ENCODE measurements at regions not wholly inside any gene's neighbourhood (a gene's known extent, or its start where the extent isn't known, plus 50 kb on each side); places are given as distances from the start of the nearest gene placed in this dataset.
"Not testable (repeated sequence)": the region's sequence is repeated elsewhere in the genome, so short reads cannot be mapped to it uniquely, and the experiment has no call there.

DNA sequence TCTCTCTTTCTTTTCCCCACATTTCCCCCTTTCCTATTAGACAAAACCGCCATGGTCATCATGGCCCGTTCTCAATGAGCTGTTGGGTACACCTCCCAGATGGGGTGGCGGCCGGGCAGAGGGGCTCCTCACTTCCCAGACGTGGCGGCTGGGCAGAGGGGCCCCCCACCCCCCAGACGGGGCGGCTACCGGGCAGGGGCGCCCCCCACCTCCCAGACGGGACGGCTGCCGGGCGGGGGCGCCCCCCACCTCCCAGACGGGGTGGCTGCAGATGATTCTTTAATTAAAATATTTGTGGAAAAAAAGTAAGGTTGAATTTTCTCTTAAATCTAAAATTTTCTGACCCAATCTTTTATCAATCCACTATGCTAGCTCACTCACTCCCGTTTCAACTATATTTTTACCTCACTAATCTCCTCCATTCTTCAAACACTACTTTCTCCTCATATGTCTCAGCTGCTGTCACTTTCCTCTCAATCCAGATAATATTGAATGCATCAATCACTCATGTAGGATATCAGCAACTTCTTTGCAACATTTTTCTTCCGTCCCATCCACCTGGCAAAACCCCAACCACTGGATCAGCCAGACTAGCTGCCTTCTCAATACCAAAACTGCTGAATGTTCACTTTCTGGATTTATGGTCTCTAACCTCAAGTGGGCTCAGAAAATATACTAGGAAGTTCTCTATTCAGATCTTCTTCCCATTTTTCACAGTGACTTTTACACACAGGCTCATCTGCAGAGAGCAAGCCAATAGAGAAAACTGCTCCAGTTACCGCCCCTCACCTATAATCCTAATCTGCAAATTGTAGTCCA lies 81.1 kb upstream of the TRIM24 start:
- DNase-seq: no peak

DNA sequence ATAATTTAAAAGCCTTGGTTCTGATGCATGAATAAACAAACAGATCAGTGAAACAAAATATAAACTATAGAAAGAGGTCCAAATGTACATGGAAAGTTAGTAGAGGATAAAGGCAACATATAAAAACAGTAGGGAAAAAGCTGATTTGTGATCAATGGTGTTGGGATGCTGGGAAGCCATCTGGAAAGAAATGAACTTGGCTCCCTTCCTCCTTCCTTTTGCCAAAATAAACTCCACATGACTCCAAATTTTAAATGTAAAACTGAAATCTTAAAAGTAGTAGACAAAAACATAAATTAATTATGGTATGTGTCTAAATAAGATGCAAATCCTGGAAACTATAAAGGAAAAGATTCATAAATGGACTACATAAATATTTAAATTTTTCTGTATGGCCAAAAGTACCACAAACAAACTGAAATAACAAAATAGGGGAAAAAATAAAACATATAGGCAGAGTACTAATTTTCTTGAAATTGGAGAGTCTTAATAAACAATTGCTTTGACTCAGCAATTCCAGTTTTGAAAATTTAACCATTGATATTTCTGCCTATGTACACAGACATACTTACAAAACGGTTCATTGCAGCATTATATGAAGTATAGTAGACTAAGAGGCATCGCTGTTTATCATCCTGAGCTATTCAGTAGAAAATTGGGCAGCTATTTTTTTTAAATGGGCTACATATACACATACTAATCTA lies 77.0 kb upstream of the TRIM24 start:
- no peak for DNase-seq

DNA sequence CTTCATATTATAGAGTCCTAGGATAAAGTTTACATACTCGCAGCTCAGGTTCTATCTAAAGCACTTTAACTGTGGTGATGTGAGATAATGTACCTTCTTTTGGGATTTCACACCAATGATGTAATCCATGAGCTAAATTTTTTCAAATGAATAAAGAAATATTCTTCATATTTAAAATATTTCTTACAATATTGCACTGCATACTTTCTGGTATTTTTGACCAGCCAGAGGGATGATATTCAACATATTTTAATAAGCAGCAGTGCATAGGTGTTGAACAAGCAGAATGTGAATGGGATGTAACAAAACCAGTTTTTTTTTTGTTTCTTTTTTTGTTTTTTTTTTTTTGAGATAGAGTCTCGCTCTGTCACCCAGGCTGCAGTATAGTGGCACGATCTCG lies 73.2 kb upstream of the TRIM24 start:
- no peak for DNase-seq

DNA sequence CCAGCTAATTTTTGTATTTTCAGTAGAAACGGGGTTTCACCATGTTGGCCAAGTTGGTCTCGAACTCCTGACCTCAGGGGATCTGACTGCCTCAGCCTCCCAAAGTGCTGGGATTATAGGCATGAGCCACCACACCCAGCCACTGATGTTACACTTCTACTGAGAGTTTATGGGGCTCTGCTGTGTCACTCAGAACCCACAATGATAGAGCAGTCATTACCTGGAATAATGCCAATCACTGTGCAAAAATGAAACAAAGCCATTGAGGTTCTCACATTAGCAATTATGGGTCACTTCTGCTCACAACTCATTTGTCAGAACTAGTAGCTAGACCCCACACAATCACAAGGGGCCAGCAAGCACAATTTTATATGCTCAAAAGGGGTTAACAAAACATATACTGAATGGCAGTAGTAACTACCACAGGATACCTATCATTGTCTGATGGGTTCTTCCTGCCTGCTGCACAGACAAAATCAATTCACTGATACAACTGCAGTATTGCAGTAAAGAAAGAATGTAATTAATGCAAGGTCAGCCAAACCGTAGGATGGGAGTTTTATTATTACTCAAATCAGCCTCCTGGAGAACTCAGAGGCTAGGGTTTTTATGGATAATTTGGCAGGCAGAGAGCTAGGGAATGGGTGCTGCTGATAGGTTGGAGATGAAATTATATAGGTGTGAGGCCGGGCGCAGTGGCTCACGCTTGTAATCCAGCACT lies 72.1 kb upstream of the TRIM24 start:
- DNase-seq: no peak

DNA sequence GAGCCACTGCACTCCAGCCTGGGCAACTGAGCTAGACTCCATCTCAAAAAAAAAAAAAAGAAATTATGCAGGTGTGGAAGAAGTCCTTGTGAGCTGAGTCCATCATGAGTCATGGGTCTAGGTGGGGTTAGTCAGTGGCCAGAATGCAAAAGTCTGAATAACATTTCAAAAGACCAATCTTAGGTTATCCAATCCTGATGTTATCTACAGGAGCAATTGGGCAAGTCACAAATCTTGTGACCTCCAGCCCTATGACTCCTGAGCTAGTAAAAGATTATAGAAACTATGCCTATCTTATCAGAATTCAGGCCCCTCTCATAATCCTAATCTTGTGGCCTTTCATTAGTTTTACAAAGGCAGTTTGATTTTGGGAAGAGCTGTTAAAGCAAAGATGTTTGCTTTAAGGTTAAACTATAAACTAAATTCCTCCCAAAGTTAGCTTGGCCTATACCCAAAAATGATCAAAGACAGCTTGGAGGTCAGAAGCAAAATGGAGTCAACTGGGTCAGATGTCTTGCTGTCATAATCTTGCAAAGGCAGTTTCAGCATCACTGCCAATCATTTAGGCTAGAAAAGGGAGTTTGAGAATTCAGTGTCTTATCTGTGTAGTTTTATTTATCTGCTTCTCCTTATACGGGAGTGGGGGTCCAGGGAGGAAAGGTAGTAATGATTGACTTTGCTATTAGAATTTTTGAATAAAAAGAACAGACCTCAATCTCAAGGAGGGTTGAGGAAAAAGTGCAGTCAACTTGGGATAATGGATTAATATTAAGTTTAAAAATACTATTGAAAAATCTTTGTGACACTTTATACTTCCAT lies 71.2 kb upstream of the TRIM24 start:
- no peak for DNase-seq

DNA sequence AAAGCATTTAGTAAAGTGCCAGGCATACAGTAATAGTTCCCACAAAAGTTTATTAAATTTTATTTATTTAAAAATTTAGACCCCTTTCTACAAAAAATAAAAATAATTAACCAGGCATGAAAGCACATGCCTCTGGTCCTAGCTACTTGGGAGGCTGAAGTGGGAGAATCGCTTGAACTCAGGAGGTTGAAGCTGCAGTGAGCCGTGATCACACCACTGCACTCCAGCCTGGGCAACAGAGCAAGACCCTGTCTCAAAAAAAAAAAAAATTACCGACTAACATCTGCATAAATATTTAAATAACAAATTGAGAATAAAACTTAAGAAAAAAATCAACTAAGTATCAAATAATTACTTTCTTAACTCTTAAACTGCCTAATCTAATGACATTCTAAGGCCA lies 64.3 kb upstream of the TRIM24 start:
- DNase-seq: no peak

DNA sequence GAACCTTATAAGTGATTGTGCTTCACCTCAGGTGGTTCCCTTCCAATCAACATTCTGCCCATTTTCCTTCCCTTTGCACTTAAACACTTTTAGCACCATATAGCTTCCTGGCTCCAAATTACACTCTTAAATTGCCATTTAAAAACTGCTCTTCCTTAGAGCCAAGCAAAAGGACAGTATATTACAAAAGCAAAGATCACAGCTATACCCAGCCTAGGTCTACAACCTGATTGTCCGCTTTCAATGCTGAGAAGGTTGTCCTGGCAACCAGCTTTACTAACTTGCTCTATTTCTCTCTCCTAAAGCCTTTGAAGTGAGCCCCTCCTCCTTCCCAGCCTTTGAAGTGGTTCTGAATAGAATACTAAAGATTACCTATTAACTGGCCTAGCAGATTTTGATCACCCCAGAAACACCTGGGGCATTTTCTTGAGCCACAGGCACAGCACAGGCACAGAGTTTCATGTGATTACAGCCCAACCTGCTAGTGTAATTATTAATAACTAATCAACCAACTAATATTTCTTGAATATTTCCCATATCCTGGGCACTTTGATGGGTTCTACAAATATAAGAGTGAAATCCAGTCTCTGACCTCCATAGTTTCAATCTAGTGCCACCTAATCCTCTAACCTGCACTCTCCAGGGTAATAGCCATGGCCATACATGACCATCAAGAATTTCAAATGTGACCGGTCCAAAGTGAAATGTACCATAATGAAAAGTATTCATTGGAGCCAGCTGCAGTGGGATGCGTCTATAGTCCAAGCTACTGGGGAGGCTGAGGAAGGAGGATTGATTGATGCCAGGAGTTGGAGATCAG lies 63.6 kb upstream of the TRIM24 start:
- no peak for DNase-seq

DNA sequence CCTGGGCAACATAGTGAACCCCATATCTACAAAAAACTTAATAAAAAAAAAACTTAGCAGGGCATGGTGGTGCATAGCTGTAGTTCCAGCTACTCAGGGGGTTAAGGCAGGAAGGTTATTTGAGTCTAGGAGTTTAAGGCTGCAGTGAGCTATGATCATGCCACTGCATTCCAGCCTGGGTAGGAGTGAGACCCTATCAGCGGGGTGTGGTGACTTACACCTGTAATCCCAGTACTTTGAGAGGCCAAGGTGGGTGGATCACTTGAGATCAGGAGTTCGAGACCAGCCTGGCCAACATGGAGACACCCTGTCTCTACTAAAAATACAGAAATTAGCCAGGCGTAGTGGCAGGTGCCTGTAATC lies 63.0 kb upstream of the TRIM24 start:
- not testable (repeated sequence) for DNase-seq

DNA sequence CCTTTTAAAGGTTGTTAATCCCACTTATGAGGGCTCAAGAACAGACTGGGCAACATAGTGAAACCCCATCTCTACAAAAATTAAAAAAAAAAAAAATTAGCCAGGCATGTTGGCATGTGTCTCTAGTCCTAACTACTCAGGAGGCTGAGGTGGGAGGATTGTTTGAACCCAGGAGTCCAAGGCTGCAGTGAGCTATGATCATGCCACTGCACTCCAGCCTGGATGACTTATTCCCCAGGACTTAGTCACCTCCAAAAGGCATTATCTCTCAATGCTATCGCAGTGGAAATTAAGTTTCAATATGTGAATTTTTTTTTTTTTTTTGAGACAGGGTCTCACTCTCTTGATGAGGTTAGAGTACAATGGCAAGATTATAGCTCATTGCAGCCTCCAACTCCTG lies 61.2 kb upstream of the TRIM24 start:
- DNase-seq: no peak

DNA sequence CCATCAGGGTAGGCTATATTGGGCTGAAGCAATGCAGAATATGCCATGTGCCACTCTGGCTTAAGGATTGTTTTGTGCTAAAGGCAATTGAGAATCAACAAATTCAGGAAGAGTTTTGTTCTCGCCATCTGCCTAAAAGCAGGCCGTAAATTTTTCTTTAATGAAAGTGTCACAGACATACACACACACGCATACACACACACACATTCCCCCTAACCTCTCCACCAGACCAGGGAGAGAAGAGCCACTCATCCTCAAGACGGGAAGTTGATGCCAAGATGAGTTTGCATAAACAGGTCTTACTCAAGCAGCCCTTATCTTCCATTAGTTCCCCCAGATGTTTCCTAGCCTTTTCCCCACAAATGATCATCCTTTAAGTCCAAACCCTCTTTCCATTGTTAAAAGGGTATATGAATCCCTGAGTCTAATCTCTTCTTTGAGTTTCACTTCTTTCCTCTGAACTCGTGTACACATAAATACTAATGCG lies 59.6 kb upstream of the TRIM24 start:
- no peak for DNase-seq

DNA sequence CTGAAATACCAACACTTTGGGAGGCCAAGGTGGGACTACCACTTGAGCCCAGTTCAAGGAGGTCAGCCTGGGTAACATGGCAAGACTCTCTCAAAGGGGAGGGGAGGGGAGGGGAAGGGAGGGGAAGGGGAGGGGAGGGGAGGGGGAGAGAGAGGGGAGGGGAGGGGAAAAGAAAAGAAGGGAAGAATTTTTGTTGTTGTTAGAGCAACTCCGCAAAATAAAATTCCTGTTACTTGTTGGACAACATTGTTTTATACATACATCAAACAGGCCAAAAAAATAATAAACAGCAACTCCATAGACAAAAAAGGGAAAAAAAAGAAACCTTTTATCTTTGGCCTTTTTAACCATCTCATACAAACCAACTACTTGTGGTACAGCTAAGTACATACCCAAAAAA lies 57.3 kb upstream of the TRIM24 start:
- no peak for DNase-seq

DNA sequence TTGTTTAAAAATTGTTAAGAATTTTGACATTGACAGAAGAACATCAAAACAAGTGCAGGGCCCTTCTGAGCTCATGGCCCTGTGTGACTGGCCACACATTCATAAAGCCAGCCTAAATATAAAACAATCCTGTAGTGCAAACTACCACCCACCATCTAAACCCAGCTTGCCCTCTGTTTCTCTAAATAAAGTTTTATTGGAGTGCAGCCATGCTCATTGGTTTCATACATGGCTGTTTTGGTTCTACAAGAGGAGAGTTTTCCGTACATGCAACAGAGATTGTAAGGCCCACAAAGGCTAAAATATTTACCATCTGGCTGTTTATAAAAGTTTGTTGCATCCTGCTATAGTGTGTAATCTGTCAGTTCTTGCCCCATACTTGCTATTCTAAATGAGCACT lies 54.6 kb upstream of the TRIM24 start:
- DNase-seq: no peak

DNA sequence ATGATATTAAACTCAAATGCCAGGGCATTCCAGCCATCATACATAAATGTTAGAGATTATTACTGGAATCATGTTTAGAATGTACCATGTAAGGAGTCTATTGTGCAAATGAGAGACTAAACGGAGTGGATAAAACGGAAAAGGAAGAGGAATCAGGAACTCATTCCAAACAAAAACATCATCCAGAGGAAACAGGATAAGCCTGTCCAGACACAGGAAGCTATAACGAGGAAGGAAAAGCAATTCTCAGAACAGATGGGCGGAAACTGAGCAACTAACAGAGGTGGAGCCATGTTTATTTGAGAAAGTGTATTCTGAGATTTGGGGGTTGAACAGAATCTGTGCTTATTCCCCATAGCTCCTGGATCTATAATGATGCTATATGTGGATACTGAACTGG lies 52.3 kb upstream of the TRIM24 start:
- no peak for DNase-seq

Data from NCI-H82 (cell line).